ENCODE measurements at regions not wholly inside any gene's neighbourhood (a gene's known extent, or its start where the extent isn't known, plus 50 kb on each side); places are given as distances from the start of the nearest gene placed in this dataset.

DNA sequence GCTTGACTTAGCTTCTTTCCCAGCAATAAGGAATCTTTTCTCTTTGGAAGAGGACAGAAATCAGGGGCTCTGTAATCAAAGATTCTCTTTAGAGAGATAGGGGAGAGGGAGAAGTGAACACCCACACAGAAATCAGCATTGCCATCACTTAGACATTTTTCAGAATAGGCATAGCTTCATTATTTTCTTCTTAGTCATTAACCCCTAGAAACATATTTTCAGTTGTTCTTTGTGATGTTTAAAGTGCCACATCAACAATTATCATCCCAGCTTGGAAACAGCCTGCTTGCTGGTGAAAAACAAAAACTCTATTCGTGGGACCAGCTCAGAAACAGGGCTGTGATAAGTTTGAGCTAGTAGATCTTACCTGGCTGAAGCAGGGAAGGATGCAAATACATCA is 88.3 kb upstream of the SLC44A3 start:
- no peak for DNase-seq

DNA sequence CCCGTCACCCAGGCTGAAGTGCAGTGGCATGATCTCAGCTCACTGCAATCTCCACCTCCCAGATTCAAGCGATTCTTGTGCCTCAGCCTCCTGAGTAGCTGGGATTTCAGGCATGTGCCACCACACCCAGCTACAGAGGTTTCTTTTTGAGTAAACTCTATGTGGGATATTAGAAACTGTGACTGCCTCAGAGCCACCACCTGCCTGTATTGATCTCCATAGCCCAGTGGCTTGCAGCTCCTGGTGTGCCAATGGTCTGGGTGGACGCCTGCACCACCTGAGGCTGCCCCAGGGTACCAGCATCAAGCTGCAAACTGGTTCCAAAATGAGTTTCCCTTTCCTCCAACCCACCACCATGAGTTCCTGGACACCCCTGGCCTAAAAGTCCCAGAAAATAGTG is 89.7 kb upstream of the SLC44A3 start:
- DNase-seq: no peak

DNA sequence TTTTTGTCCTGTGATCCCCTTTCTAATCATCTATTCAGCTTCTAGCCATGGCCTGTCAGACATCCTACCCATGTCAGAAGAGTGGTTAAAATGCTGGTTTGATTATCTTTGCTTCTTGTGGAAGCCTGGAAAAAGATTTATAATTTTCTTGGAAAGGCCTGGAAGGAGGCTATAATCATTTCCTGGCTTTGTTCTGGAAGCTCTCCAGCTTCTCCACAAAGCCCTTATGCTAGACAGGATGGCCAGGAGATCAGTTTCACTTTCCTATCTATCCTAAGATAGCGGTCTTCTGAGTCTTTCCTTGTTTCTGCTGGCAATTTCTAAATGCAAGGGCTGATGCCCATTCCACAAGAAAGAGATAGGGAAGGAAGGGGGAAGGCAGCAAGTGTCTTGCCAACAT is 90.9 kb upstream of the SLC44A3 start:
- no peak for DNase-seq

DNA sequence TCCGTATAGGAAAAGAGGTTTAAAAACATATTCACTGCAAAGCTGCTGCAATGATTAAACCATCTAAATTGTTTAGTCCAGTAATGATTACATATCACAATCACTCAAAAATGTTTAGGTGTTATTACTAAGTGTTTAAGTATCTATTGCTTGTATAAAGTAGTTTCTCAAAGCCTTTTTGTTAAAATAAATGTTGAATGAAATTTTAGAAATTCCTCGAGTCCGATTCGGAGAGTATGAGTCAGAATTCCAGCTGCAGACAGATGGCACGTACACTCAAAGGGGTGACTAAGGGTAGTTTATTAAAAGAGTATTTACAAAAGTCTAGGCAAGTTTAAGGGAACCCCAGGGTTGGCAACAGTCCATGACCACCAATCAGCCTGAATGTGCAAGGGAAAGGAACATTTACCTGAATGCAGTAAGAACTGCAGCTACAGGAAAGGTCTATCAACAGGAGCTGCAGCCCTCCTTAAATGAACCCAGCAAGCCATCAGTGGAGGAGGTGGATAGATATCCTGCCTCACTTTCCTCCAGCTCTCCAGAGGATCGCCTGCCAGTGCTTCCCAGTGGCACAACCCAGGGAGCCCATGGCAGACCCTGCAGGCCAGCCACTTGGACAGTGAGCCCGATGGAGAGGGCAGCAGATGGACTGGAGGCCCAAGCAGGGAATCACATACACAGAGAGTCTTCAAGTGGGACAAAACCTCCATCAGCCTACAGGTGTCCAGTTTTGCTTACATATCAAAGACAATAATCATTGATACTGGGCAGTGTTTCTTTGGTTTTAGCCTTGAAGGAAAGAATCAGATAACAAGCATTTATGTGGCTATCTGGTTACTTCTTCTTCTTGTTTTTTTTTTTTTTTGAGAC is 92.1 kb upstream of the SLC44A3 start:
- DNase-seq: no peak

DNA sequence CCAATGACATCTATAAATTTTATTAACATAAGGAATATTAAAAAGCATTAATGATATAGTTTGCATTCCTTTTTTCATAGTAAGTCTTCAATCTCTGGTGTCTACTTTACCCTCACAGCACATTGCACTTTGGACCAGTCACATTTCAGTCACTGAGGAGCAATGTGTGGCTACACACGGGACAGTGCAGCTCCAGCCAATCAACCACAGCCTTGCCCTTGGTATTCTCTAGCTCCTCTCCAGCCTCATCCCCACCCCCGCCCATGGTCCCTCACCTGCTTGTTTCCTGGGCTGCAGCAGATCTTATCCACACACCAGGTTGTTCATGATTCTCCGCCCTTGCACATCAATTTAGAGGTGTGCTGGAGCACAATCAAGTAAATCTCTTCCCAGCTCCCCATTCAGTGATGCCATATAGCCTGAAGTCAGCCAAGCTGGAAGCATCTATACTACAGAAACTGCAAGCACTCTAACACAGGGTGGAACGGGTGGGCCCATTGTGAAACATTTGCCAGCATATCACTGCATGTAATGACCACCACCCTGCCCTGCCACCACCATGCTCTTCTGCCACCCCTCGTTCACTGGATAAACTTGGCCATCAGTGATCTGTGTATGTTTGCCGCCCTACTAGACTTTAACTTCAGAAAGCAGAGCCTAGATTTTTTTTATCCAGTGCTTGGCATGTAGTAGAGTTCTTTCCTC is 93.0 kb upstream of the SLC44A3 start:
- DNase-seq: no peak

DNA sequence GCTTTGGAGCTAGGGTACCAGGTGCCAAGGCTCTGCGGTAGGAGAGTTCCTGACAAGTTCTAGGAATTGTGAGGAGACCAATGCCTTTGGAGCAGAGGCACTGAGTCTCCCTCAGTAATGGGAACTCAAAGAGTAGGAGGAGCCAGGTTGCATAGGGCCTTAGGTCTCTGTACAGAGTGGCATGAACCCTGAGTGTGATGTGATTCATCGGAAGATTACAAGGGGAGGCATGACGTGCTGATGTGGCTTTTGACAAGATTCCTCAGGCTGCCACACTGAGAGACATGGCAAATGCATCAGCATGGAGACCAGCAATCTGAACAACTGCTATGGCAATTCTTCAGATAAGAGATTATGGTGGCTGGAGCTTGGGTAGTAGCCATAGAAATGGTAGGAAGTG is 94.6 kb upstream of the SLC44A3 start:
- no peak for DNase-seq

DNA sequence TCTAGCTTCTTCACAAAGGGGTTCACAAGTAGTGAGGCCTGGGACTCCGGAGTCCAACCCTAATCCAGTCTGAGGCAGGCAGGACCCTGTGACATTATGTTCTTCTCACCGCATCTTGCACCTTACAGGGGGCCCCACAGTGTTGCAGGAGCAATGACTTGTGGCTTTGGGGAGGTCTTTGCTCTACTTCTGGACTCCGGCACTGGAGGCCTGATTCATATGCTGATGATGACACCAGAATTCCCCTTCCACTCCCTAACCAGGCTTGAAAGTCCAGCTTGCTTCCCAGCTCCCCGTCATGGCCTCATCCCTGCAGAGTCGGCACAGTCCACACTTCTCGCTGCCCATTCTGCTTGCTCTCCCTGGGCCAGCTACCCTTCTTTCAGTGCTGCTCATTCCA is 96.3 kb upstream of the SLC44A3 start:
- DNase-seq: no peak

DNA sequence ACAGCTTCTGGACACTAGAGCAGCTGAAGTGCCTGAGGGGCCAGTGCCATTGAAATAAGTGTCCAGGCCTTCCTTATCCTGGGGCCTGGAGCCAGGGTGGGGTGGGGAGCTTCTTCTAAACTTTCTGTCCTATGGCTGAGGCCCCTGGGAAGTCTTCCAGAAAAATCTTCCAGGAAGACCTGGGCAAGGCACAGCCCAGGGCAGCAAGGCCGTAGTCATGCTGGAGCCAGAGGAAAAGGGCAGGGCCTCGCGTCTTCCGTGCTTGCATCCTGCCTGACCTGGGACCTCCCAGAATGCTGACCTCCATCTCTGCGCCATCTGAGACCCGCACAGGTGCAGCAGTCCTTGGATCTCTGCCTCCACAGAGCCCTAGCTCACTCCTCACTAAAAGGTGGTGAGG is 96.7 kb upstream of the SLC44A3 start:
- no peak for DNase-seq

DNA sequence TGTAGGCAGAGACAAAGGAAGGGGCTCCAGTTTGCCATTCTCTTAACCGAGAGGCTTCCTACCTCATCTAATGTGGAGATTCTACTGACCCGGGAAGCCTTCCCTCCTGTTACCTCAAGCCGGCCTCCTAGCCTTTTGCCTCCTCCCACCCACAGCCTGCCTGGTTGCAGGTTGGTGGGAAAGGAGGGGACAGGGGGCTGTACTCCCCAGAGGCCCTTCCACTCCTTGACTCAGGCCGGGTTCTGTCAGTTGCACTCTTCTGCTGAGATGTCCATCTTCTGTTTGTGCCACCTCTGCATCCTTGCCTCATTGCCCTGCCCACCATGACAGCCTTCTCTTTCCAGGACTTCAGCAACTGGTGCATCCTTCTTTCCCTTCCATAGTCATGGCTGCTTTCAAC is 98.0 kb upstream of the SLC44A3 start:
- DNase-seq: no peak

DNA sequence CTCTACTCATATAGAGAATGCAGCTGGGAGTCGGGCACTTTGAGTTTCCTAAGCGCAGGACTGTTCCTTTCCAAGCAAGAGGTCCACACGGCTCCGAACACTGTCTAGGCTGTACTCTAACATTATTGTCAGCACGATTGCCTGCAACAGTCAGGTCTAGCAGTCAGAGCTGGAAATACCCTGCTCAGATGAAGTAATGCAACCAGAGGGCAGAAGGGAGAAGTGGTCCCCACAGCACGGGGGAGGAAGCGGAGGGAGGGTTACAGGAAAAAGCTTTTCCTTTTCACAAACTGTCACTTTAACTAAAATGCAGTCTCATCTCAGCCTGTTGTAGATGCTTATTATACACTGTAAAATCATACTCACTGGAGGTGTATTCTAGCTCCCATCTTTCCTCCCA is 98.9 kb upstream of the SLC44A3 start:
- no peak for DNase-seq

DNA sequence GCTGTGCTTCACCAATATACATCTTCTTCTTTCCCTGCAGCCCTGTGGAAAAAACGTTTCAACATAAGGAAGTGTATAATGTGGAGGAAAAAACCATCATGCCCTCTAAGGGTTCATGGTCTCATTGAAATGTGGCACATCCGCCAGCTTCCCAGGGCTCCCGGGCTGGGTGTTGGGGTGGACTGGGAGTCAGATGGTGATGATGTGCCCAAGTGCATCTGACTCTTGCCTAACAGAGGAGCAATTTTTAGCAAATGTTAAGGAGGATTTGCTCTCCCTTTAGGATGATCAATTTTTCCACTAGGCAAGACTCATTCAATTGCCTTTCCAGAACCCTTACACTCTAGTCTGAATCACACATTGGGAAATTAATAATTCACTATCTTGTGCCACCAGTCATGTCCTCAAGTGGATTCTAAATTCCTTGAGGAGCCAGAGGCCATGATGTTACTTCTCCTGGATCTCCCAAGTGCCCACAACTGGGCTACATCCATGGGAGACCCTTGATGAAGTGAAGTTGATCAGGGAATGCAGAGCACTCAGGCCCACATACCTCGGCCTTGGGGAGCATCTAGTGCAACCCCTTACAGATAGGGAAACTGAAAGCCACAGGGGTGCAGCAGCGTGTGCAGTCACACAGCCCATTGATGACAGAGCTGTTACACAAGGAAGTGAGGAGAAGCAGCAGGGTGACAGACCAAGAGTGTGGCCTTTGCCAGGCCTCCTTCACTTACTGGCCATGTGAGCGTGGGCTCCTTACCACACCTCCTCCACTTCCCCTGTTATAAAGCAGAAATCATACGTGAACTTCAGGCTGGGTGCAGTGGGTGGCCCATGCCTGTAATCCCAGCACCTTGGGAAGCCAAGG is 100.0 kb upstream of the SLC44A3 start:
- no peak for DNase-seq

DNA sequence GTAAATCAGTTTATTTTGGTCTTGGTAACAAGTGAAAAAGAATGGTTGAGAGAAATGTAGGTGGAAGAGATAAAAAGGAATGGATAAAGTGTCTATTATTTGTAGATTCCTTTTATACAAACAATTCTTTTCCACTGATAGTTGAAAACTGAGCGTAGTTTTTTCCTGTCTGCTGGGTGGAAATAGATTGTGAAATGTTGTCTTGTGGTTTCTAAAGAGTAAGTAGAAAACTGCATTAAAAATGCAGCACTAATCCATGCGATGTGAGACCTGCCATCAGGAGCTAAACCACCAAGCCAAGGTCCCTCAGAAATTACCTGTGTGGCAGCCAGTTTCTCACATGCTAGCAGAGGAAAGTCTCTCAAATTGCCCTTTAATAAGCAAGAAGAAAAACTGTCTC is 103.2 kb upstream of the SLC44A3 start:
- DNase-seq: no peak

DNA sequence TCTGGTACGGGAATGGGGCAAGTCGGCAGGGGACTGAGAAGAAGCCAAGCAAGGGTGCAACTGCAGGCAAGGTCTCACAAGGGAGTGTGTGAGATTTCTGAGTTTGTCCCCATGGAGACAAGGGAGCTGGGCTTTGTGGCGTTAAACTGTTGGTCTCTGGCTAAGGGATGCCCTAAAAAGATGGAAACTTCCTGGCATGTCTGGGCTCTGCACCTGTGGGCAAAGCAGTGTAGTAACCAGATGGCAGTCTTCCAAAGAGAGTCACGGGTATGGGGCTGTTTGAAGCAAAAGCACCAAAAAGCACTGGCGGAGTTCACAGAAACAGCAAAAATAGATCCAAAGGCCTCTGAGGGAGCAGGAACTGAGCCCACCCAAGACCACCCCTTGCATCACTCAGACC is 104.8 kb upstream of the SLC44A3 start:
- no peak for DNase-seq

DNA sequence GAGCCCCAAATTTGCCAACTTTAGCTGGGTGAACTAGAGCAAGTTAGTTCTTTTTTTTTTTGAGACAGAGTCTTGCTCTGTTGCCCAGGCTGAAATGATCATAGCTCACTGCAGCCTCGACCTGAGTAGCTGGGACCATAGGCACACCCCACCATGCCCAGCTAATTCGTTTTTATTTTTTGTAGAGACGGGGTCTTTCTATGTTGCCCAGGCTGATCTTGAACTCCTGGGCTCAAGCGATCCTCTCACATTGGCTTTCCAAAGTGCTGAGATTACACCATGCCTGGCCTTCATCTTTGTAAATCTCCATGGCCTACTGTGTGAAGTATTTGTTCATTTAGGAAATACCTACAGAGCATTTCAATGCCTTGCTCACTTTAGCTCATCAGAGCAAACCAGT is 105.6 kb upstream of the SLC44A3 start:
- DNase-seq: no peak

DNA sequence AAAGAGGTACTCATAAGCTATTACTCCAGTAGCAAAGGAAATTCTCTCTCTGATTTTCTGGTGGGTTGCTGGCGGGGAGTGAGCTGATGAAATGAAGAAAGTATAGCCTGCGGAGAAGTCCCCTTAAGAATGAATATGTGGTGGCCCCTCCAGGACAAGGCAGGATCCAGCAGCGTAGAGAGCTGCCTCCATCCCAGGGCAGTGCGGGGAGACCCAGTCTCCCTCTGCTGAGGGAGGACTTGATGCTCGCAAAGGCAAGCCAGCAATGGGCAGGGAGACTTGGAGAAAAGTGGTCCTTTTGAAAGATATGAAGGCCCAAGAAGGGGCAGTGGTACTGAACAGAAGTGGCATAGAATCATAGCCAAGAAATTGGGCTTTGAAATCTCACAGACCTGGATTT is 106.0 kb upstream of the SLC44A3 start:
- DNase-seq: no peak

DNA sequence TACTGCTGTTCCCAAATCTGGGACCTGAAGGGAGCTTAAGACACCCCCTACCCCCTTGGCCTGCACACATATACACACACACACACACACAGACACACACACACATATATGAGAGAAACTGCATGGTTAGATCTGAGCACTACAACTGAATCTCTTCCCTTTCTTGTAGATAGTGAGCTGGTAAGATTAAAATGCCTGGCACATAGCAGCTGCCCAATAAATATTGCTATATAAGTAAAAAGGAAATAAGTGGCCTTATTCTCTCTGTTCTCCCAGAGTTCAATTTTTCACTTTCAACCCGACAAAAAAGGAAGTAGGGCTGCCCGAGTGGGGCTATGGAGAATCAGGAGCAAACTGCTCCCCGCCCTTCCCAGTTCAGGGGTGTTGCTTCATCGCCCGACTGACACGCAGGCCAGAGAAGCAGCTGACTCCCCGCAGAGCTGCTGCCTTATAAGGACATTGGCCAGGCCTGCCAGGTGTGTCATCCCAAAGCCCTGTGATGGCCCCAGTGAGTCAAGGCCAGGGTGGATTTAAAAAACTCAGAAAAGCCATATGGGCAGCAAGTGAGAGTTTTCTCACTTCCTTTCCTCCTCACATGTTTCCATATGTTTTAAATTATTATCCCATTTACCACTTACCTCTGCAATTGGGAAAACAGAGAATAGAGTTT is 106.5 kb upstream of the SLC44A3 start:
- no peak for DNase-seq

DNA sequence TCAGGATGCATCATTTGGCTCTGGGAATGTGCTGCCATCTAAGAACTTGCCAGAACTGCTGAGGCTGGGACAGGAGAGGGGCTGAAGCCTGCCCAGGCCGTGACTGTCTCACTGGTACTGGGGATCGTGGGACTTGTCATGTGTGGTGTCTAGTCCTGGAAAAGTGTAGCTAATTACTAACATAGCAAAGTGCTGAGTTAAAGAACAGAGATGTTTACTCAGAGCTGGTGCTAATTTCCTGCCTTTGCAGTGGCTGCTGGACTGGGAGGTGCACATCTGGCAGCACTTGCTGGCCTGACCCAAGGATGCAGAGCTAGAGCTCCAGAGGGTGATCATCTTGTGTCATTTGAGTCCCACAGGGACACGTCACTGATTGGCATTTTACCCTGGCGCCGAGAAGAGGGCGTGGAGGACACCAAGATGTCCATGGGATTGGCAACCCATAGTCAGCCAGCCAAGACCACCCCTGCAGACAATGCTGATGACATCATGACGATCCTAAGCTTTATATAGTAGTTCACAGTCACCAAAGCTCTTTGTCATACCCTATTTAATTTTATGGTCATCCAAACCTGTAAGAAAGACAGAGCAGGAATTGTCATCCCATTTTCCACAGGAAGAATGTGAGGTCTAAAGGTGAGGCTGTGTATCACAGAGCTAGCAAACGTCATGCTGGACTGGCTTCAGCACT is 110.1 kb upstream of the SLC44A3 start:
- no peak for DNase-seq

DNA sequence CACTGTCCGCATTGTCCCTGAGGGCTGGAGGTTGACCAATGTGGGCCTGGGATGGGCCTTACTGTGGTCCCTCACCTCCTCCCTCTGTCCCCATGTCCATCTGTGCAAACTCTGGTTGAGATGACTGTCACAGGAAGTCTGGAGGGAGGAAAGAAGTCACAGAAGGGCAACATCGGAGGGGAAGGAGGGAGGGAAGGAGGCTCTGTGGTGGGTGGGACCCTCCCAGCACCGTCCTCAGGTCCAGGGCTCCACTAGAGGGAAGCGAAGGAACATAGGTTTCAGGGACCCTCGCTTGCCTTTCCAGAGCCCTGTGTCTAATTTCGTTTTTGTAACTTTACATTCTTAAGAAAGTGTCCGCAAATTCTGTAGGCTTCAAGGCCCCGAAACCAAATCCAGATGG is 111.3 kb upstream of the SLC44A3 start:
- DNase-seq: no peak

DNA sequence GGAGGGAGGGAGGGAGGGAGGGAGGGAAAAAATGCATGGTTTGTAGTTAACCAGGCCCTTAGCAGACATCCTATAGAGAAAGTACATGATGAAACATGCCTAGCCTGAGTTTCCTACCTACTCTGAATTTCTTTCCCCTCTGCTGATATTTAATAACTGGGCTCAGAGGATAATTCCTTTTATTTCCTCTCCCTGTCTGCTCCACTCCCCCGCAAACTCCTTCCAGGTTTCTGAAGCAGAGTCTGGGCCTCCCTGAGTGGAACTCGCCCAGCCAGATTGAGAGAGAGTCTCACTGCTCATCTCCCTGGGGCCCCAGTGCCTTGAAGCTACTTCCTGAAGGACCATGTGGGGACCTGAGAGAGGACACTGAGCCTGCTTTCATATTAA is 111.9 kb upstream of the SLC44A3 start:
- DNase-seq: no peak

DNA sequence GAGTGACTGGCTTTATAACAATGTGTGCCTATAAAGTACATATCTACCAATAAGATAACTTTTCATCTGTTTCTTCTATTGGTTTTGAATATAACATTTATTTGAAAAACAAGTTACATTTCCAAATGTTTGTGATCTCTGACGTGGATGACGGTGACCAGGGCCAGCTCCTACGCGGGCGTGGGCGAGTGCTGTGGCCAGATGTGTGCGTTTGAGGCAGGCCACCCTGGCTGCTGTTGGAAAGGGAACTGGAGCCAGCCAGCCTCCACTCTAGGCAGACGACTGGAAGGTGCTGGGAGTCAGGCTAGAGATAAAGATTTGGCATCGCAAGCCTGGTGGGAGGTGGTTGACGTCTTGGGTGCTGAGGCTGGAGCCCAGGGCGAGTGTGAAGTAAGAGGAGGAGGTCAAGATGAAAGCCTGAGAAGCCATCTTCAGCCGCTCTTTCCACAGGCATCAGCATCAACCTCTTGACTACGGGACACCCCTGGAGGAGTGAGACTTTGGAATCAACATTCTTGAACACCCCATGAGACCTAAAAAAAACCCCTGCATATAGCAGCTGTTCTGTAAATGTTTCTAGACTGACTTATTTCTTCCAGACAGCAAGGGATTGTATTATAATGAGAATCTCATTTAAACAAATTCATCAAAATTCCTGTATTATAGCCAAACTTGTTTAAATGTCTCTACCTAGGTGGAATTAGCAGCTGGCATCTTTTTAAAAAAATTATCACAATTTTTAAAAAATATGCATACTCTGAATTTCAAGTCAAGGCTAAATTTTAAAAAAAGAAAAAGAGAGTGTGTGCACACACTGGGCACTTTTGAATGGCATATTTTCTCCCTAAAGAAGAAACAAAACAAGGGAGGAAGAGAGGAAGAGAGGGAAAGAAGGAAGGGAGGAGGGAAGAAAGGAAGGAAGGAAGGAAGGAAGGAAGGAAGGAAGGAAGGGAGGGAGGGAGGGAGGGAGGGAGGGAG is 112.5 kb upstream of the SLC44A3 start:
- DNase-seq: no peak

DNA sequence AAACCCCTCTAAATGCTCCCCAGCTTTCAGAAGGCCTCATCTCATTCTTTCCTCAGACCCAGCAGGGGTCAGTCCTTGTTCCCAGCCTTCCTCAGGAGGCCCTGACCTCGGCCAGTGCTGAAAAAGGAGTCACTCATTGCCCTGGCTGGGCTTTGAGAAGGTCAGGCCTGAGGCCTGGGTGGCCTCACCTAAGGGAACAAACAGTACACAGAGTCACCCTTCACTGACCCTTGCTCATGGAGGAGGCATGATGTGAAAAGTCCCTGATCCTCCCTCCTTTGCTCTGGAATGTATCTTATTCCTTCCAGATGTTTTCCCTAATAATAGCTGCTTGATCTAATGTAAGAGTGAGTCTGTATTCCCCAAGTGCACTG is 117.7 kb upstream of the SLC44A3 start:
- no peak for DNase-seq
